Ammon's horn (tissue), 1 donor: ENCODE measurements at regions not wholly inside any gene's neighbourhood (a gene's known extent, or its start where the extent isn't known, plus 50 kb on each side); places are given as distances from the start of the nearest gene placed in this dataset.
"Not testable (repeated sequence)": the region's sequence is repeated elsewhere in the genome, so short reads cannot be mapped to it uniquely, and the experiment has no call there.

ENCODE experiments used
- DNase-seq: peaks from one replicate; pipeline ENCODE4 v3.0.0-alpha.2; 2016; ENCODE audit warnings: low spot score

- no peak for DNase-seq
These were observed 127.0 kb upstream of the MON1B start for GRCh38 chr16:77064037-77064436.

- no peak for DNase-seq
These were observed 124.0 kb upstream of the MON1B start for GRCh38 chr16:77066896-77067496.

- DNase-seq, result no peak
These were observed 123.1 kb upstream of the MON1B start for GRCh38 chr16:77067900-77068299.

DNA sequence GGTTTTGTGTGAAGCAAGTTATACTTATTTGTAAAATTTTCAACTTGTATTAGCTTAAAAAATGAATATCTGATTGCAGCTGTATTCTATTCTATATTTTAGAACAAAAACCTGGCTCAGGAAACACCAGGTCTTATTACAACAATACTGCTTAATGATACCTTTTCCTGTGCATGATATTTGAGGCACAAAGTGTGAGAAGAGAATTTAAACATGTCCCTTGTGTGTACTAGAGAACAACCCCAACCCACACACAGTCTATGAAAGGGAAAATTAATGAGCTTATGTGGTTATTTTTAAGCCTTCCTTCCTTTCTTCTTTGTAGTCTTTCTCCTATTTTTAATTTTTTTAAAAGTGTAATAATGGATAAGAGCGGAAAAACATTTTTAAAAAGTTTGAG, 122.6 kb upstream of the MON1B start:
- no peak for DNase-seq

- DNase-seq, result no peak
These were observed 121.1 kb upstream of the MON1B start for GRCh38 chr16:77069929-77070328.

DNA sequence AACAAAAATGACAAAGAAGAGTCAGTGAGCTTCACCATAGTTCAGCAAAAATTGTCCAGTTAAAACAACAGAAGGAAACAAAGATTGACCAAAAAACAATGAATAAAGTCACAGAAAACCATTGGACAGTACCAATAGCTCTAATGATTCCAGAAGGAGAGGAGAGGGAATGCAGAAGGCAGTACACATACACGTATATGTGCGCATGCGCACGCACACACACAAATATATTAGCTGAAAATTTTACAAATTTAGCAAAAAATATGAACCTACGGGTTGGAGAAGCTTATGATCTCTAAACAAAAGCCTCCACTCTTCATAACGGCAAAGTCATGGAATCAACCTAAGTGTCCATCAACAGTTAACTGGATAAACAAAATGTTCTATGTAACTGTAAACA, 120.3 kb upstream of the MON1B start:
- DNase-seq, result no peak

- DNase-seq, result no peak
These were observed 114.2 kb upstream of the MON1B start for GRCh38 chr16:77076839-77077238.

DNA sequence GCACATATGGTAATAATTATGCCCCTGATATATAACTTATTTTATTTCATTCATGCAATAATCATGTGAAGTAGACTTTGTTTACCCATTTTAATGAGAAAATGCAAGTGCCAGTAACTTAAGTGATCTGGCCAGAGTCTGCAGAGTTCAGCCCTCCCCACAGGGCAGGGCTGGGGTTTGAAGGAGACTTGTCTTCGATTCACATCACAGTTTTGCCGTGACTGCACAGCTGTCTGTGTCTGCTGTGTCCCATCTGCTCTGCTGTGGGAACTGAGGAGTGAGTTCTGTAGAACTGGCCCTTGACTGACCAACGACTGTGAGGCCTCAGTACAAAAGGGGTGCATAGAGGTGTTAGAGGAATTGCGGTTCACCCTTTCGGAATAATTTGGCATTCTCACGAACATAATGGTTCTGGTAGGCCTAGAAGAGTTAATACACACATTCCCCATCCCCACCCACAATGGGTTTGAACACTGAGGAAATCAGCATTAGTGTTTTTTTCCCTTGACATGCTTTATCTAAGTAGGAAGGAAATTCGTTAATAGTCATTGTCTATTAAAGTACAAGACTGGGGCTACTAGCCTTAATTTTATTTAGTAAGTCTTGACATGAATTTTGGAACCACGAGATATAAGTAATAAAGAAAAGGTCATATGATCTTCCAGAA, 113.6 kb upstream of the MON1B start:
- DNase-seq, result no peak

GRCh38 chr16:77085981-77086380, 105.0 kb upstream of the MON1B start:
- DNase-seq, result no peak

DNA sequence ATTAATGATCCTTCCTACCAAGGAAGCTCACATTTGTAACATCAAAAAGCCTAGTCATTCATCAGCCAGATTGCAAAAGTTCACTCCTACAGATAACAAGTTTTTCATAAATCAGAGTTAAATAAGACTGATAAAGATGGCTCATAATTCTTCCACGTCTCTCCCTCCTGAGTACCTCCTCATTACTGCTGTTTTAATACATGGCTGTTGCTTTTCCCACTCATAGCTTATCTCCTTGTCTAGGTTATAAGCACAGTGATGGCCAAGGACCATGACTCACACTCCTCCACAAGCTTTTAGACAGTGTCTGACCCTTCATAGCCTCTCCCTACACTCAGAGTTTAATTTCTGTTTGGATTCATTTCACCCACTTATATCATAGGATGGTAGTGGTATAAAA, 100.9 kb upstream of the MON1B start:
- no peak for DNase-seq

- DNase-seq, result no peak
These were observed 97.7 kb upstream of the MON1B start for GRCh38 chr16:77093309-77093708.

DNA sequence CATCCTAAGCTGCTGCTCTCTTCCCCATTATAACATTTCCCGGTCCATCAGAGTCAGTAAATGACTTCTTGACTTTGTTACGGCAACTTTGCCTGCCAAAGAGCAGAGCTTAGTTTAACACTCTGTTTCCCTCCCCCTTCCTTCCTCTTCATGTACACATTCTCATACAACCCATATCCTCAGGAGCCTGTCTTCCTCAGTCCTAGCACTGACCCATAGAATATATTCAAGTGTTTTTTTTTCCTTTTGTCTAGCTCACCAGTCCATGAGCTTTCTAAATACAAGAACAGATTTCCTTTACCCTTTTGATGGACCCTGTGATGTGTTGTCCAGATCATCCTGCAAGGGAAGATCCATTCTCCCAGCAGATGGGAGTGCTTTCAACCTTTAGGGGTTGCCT, 97.0 kb upstream of the MON1B start:
- no peak for DNase-seq

- DNase-seq, result no peak
These were observed 79.9 kb upstream of the MON1B start for GRCh38 chr16:77111056-77111565.

DNA sequence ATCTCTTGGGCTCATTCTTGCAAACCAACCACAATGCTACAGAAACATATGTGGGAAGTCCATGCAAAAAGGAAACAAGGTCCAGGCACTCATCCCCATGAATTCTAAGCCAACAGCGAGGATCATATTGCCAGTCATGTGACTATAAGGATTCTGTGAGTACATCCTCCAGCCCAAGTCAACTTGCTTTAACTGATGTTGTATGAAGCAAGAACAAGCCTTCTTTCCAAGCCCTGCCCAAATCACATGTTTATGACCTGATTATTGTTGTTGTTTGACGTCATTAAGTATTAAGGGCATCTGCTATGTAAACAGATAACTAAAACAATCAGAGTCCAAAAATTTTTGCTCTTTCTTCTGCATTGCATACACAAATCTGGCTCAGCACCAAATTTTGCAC, 78.2 kb upstream of the MON1B start:
- DNase-seq, result no peak

DNA sequence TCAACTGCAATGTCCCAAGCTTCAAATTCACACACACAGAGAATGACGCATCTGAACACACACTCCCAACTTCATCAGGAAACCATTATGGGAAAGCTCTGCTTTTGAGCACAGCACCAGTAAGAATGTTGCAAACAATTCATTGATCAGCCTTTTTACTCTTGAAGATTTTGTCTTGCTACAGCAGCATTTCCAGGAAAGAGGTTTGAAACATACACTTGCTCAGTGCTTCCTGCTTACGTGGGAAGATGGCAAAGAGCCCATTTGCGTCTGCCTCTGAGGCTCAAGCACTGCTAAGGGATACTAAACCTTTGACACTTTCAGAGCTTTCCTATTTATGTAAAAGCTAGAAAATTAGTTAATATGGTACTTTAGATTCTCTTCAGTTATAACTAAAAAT, 77.2 kb upstream of the MON1B start:
- DNase-seq, result no peak

GRCh38 chr16:77114361-77114760, 76.6 kb upstream of the MON1B start:
- not testable (repeated sequence) for DNase-seq

GRCh38 chr16:77116856-77117255, 74.1 kb upstream of the MON1B start:
- no peak for DNase-seq

DNA sequence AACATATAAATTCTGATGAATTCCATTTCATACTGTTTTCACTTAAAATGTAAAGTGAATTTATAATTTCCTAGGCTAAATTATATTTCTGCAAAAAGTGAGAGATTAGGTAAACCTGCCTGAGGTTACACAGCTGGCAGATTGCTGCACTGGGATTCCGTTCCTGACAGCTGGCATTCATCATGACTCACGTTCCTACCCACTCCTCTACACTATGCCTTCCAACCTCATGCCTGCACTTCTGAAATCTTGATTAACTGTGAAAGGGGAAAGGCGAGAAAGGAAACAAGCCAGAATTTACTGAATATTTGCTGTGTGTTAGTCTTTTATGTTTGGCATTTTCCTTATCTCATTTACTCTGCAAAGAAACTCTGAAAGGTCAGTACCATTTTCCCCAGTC, 73.3 kb upstream of the MON1B start:
- no peak for DNase-seq

DNA sequence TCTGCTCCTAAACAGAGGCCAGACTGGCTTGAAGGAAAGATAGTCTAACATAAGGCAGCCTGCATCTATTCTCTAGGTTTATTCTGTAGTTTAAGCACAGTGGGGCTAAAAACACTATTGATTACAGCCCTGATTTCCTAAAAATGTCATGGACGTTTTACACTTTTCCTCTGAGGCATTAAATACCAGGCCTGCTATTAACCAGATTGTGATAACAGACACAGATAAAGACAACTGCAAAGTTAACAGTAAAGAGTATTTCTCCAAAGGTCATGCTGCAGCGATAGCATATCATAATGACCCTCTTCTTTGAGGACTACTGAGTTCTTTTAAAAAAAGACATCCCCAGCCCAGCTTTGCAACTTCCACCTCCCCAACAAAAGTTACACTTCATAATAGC, 59.6 kb upstream of the MON1B start:
- no peak for DNase-seq

GRCh38 chr16:77132051-77132618, 58.9 kb upstream of the MON1B start:
- DNase-seq, result no peak

GRCh38 chr16:77133706-77134105, 57.3 kb upstream of the MON1B start:
- DNase-seq, result no peak

GRCh38 chr16:77137045-77137444, 53.9 kb upstream of the MON1B start:
- no peak for DNase-seq
